ENCODE measurements at regions not wholly inside any gene's neighbourhood (a gene's known extent, or its start where the extent isn't known, plus 50 kb on each side); places are given as distances from the start of the nearest gene placed in this dataset.

- DNase-seq, result no peak
Measured at GRCh38 chr15:68500363-68501258, 68.6 kb upstream of the ITGA11 start.

GRCh38 chr15:68501259-68501591 lies 69.3 kb upstream of the ITGA11 start:
- DNase-seq, result no peak

- no peak for DNase-seq
Measured at GRCh38 chr15:68501616-68502015, 69.7 kb upstream of the ITGA11 start.

- DNase-seq, result no peak
Measured at GRCh38 chr15:68502398-68502901, 70.5 kb upstream of the ITGA11 start.

- no peak for DNase-seq
Measured at GRCh38 chr15:68503213-68503612, 71.2 kb upstream of the ITGA11 start.

- DNase-seq, result no peak
Measured at GRCh38 chr15:68503791-68504680, 72.1 kb upstream of the ITGA11 start.

- no peak for DNase-seq
Measured at GRCh38 chr15:68504681-68505170, 72.8 kb upstream of the ITGA11 start.

GRCh38 chr15:68506071-68506470 lies 72.7 kb upstream of the CORO2B start:
- DNase-seq, result no peak

GRCh38 chr15:68507447-68507846 lies 71.3 kb upstream of the CORO2B start:
- DNase-seq, result no peak

GRCh38 chr15:68508485-68509189 lies 70.2 kb upstream of the CORO2B start:
- DNase-seq, result no peak

- DNase-seq, result no peak
Measured at GRCh38 chr15:68510558-68510957, 68.2 kb upstream of the CORO2B start.

GRCh38 chr15:68511073-68511991 lies 67.5 kb upstream of the CORO2B start:
- DNase-seq, result no peak

- DNase-seq, result no peak
Measured at GRCh38 chr15:68512052-68512451, 66.7 kb upstream of the CORO2B start.

GRCh38 chr15:68512598-68512997 lies 66.2 kb upstream of the CORO2B start:
- DNase-seq, result no peak

- DNase-seq, result no peak
Measured at GRCh38 chr15:68515371-68516095, 63.3 kb upstream of the CORO2B start.

GRCh38 chr15:68517285-68517761 lies 61.5 kb upstream of the CORO2B start:
- DNase-seq, result no peak

GRCh38 chr15:68518046-68518445 lies 60.7 kb upstream of the CORO2B start:
- DNase-seq, result no peak

GRCh38 chr15:68518785-68519430 lies 59.9 kb upstream of the CORO2B start:
- no peak for DNase-seq

- DNase-seq, result no peak
Measured at GRCh38 chr15:68524753-68525584, 53.8 kb upstream of the CORO2B start.
